Fibroblast of the conjunctiva (primary cell): ENCODE measurements at regions not wholly inside any gene's neighbourhood (a gene's known extent, or its start where the extent isn't known, plus 50 kb on each side); places are given as distances from the start of the nearest gene placed in this dataset.
"Not testable (repeated sequence)": the region's sequence is repeated elsewhere in the genome, so short reads cannot be mapped to it uniquely, and the experiment has no call there.

ENCODE experiments used
- DNase-seq: peaks from one replicate; pipeline ENCODE4 v3.0.0-alpha.2; 2010; ENCODE audit warnings: low read depth

- DNase-seq, result no peak
These were observed 178.6 kb downstream of the ZNF674 start for GRCh38 chrX:46366381-46367207.

- DNase-seq, result no peak
These were observed 190.7 kb downstream of the ZNF674 start for GRCh38 chrX:46354481-46354880.

DNA sequence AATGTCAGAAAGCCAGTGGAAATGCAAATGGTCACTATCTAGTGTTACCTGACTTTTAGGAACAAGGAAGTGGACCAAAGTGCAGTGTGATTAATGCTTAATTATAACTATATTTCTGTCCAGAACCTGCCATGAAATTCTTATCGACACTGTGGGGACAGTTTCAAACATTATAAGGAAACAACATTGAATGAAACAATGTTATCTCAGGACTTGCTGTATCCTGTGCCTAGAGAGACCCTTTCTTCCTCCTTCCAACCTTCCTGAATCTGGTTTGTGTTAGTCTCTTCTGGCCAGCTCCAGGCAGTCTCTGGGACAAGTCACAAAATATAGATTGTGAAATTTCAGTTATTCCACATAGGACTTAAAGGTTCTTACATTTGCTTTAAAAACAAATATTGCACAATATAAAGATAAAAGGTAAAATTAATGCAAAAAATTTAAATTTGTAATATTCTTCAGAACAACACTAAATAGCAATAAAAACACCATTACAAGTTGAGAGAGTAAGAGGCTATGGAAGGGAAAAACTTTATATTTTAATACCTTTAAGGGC is 203.4 kb downstream of the ZNF674 start:
- DNase-seq, result no peak

- DNase-seq, result no peak
These were observed 204.5 kb downstream of the ZNF674 start for GRCh38 chrX:46340696-46341095.

DNA sequence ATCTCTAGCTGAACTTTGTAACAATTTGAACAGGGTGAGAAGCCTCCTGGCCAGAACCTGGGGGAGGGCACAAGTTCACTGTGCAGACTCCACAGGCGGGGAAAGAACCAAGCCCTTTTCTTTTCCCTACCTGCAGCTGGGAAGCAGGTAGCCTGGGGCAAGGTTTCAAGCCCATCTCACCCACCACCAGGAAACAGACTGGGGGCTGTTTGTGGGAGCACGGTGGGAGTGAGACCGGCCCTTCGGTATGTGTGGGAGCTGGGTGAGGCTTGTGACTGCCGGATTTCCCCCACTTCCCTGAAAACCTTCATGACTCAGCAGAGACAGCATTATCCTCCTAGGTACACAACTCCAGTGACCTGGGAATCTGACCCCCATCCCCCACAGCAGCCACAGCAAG is 211.7 kb downstream of the ZNF674 start:
- no peak for DNase-seq

- no peak for DNase-seq
These were observed 214.2 kb downstream of the ZNF674 start for GRCh38 chrX:46330981-46331380.

- DNase-seq, result no peak
These were observed 214.7 kb downstream of the ZNF674 start for GRCh38 chrX:46330513-46330912.

- no peak for DNase-seq
These were observed 217.1 kb downstream of the ZNF674 start for GRCh38 chrX:46328133-46328532.

- DNase-seq, result no peak
These were observed 217.6 kb downstream of the ZNF674 start for GRCh38 chrX:46327566-46328115.

DNA sequence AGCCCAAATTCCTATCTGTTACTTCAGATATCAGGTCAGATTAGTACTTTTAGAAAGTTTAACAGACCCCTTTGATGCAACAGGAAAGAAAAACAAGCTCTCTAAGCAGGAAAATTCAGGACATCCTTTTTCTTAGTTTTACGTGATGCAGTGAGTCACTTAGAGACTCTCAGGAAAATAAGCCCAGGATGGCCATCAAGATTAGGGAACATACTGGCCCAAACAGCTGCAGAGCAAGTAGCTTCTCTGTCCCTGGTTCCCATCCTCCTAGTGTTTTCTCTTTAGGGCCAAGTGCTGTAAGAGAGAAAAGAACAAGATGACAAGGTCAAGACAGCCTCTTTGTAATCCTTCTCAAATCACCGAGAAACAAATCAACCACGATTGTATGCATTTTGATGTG is 219.1 kb downstream of the ZNF674 start:
- DNase-seq, result no peak

- DNase-seq, result no peak
These were observed 219.8 kb downstream of the ZNF674 start for GRCh38 chrX:46325312-46325877.

- no peak for DNase-seq
These were observed 221.1 kb downstream of the ZNF674 start for GRCh38 chrX:46324166-46324565.

GRCh38 chrX:46322929-46323328 is 222.3 kb downstream of the ZNF674 start:
- DNase-seq, result not testable (repeated sequence)

DNA sequence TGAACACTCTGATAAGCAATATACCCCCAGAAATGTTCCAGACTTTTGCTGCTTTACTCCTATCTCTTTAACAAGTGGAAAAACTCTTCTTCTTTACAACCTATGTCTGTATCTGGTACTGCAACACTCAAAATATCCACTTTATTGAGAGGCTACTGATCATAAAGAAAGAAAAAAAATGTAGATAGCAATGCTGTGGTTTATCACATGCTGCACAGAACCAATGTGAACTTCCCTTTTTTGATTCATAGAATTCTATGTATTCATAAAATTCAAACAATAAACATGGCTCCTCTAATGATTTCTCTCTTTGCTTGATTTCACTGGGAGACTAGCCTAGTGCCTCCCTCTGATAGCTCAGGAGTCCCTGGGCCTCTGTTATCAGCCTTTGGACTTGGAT is 223.5 kb downstream of the ZNF674 start:
- no peak for DNase-seq

DNA sequence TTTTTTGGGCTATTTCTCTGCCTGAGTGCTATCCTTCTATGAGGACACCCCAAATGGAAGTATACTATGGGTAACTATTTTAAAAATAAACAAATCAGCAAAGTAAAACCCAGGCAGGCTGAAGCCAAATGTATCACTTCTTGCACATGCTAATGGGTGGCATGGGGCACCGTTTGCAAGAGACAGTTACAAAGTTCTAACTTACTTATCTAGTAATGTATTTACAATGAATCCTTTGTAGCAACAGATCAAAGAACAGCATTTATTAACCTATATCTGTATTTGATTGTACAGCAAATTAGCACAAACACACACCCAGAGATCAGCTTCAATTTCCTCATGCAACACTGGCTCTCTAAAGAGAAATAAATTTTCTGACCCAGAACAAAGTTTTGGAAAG is 225.5 kb downstream of the ZNF674 start:
- no peak for DNase-seq

- DNase-seq, result no peak
These were observed 226.7 kb downstream of the ZNF674 start for GRCh38 chrX:46318551-46318950.

GRCh38 chrX:46317163-46317562 is 228.1 kb downstream of the ZNF674 start:
- no peak for DNase-seq

DNA sequence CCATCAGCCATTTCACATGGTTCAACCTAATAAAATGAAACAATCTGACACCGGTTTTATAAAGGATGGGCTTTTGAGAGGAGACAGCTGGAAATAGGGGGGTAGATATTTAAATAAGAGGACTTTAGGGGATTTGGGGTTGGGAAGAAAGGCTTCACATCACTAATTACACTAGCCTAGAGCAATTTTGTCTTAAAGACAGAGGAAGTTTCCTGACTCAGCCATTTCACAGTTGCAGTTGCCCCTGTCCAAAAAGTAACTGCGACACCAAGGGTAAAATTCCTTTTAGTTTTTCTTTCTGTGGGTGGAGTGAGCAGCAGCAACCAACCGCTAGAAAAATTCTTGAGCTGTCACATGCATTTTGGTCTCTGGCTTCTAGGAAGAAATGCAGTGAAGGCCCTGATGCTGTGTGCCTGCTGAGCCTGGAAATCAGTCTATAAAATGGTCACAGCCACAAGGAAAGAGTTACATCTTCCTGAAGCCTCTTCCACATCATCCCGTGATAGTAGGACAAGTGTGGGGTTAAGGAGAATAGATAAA is 233.6 kb downstream of the ZNF674 start:
- no peak for DNase-seq

DNA sequence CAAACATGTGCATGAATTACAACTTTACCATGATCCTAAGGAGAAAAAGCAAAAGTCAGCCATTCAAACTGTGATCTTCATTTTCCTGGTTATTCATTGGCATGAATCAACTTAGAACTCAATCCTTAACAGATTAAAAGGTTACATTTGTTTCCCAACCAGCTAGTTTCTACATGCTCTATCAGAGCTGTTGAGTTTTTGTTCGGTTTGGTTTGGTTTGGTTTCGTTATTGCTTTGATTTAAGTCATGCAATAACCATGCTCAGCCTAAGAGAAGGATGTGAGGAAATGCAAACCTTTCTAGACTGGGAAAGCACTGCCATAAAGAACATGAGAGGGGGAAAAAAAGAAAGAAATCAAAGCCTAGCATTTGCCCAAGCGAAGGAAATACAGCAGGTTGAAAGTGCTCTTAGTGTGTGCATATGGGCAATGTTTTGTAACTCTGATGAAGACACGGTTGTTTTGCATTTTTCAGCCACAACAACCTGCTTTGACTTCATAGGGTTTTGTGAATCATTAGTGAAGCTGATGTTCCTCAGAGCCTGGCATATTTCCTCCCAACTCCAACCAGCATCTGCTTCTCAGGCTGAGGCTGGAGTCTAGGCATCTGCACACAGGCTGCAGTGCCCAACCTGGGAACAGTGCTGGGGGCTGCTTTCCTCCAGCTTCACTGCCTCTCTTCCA is 234.3 kb downstream of the ZNF674 start:
- no peak for DNase-seq

DNA sequence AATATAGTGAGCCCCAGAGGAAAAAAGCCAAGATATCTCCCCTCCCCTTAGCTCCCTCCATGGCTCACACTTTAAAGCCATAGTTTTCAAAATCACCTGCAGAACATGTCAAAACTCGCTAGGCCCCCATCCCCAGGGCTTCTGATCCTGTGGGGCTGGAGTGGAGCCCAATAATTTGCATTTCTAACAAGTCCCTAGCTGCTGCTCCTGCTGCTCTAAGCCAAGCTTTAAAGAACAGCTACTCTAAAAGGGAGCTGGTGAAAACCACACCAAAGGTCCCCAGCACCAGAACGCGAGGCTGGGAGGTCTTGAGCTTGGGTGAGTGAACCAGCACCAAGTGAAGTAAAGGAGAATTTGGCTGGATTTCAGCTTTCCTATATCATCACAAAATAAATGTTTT is 237.1 kb downstream of the ZNF674 start:
- DNase-seq, result no peak

DNA sequence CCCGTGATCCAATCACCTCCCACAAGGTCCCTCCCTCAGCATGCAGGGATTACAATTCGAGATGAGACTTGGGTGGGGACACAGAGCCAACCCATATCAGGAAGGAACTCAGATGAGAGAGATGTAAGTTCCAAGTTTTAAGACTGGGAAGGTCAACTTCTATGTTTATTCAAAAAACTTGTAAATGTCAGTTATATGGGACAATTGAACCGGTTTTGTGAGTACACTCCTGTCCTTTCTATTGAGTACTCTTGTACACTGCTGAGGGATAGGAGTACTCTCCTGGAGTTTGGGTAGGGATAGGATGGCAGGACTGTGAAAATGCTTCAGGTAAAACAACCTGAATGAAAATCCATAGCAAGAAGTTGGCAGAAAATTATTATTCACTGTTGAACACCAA is 239.1 kb downstream of the ZNF674 start:
- DNase-seq, result no peak

- no peak for DNase-seq
These were observed 239.8 kb downstream of the ZNF674 start for GRCh38 chrX:46305431-46305830.
